ENCODE measurements at regions not wholly inside any gene's neighbourhood (a gene's known extent, or its start where the extent isn't known, plus 50 kb on each side); places are given as distances from the start of the nearest gene placed in this dataset.

GRCh38 chr20:11281240-11281639 is 607.4 kb upstream of the JAG1 start:
- no peak overlapping the region for H3K9ac ChIP-seq (replicated peaks in 1 of 4; ENCODE audit: extremely low read depth in 1 of 4, low read depth in 3 of 4, low read length in 3 of 4)
- no peaks in the 10 kb centered on the region for H3K9me3 ChIP-seq (ENCODE audit: insufficient read depth in 2 of 2, low read depth in 1 of 2, low read length in 1 of 2)
- ChIA-PET POLR2A (ENCODE audit: partially characterized antibody) (no interaction called here), CTCF (ENCODE audit: partially characterized antibody) (no interaction called here)
- no peak overlapping the region for H3K27ac ChIP-seq (ENCODE audit: low read depth, low read length)
- no peak overlapping the region for H2BK15ac ChIP-seq (ENCODE audit: low read length)
- H3K4me1 ChIP-seq (replicated peaks in 1 of 4; ENCODE audit: control insufficient read depth in 3 of 4, insufficient read depth in 4 of 4, low read length in 3 of 4), result no peaks in the 10 kb centered on the region
- H2BK5ac ChIP-seq (ENCODE audit: low read depth, low read length), result no peak overlapping the region
- H3K79me1 ChIP-seq (ENCODE audit: low read depth, low read length), result no peaks in the 10 kb centered on the region
- H3K14ac ChIP-seq (ENCODE audit: insufficient read length), result no peak overlapping the region
- no peak overlapping the region for H3K56ac ChIP-seq (replicated peaks; ENCODE audit: insufficient read length, low read depth, low read length)
- H3K4me2 ChIP-seq (ENCODE audit: insufficient read depth in 1 of 2, low read depth in 2 of 2, low read length in 2 of 2), result no peak overlapping the region
- H2AK5ac ChIP-seq (ENCODE audit: low read depth, low read length), result no peak overlapping the region
- no peak overlapping the region for H2AFZ ChIP-seq (ENCODE audit: low read length)
- H3K4me3 ChIP-seq (ENCODE audit: extremely low read depth in 1 of 4, insufficient read depth in 2 of 4, low read depth in 3 of 4, low read length in 4 of 4), result no peak overlapping the region
- H2BK120ac ChIP-seq (replicated peaks; ENCODE audit: low read depth, low read length), result no peak overlapping the region
- no peaks in the 10 kb centered on the region for H3K27me3 ChIP-seq (replicated peaks in 1 of 4; ENCODE audit: control insufficient read depth in 3 of 4, extremely low read depth in 1 of 4, insufficient read depth in 3 of 4, low read length in 3 of 4)
- DNase-seq (ENCODE audit: low read depth in 1 of 2, low spot score in 2 of 2) (no peak), FAIRE-seq (no peak)
- no peak overlapping the region for H4K91ac ChIP-seq (replicated peaks; ENCODE audit: insufficient read length, low read length)
- no peak overlapping the region for H3K4ac ChIP-seq (replicated peaks; ENCODE audit: insufficient read length, low read depth, low read length)
- H2BK20ac ChIP-seq (ENCODE audit: low read length), result no peak overlapping the region
- no peak overlapping the region for H2BK12ac ChIP-seq (ENCODE audit: low read depth, low read length)
- no peak for TF ChIP-seq NANOG (IDR thresholded peaks at IDR 0.05; ENCODE audit: insufficient read depth, low read depth, low read length, poor library complexity, severe bottlenecking)
- TF ChIP-seq MAFK (IDR thresholded peaks at IDR 0.05; ENCODE audit: low read depth, low read length), result peak; percentile 32; the same call in 1 of the 2 replicates
- H4K8ac ChIP-seq (ENCODE audit: extremely low read depth, insufficient read depth, low read length), result no peak overlapping the region
- H3K23me2 ChIP-seq (ENCODE audit: low read depth, low read length), result no peaks in the 10 kb centered on the region; the same call in 1 of the 2 replicates
- no peak overlapping the region for H3K23ac ChIP-seq (ENCODE audit: insufficient read length)
- 92% methylated on average over 3 of the region's 3 CpGs; no CpG with 5 or more reads in 1 of the 2 experiments for WGBS, 2 experiments (ENCODE audit: extremely low coverage in 1 of 2, insufficient coverage in 1 of 2, insufficient read length in 1 of 2, insufficient replicate concordance in 2 of 2, low coverage in 1 of 2, low lambda C conversion rate in 2 of 2, missing lambda C conversion rate in 1 of 2)
- H3K18ac ChIP-seq (ENCODE audit: extremely low read depth, low read length), result no peak overlapping the region
- H4K20me1 ChIP-seq (replicated peaks in 1 of 2; ENCODE audit: control insufficient read depth in 1 of 2, insufficient read depth in 2 of 2, low read length in 2 of 2), result no peaks in the 10 kb centered on the region
- no peak overlapping the region for H4K5ac ChIP-seq (ENCODE audit: insufficient read length, low read depth, low read length)
- no peaks in the 10 kb centered on the region for H3K36me3 ChIP-seq (ENCODE audit: control insufficient read depth in 2 of 4, insufficient read depth in 4 of 4, low read length in 3 of 4)
- H3K79me2 ChIP-seq (ENCODE audit: control insufficient read depth in 1 of 2, insufficient read depth in 2 of 2, low read length in 2 of 2), result no peaks in the 10 kb centered on the region

Measured in H1 (cell line).